ENCODE measurements at regions not wholly inside any gene's neighbourhood (a gene's known extent, or its start where the extent isn't known, plus 50 kb on each side); places are given as distances from the start of the nearest gene placed in this dataset.
A peak's percentile ranks its signal among the peaks of the same experiment; 100 is the strongest.

DNA sequence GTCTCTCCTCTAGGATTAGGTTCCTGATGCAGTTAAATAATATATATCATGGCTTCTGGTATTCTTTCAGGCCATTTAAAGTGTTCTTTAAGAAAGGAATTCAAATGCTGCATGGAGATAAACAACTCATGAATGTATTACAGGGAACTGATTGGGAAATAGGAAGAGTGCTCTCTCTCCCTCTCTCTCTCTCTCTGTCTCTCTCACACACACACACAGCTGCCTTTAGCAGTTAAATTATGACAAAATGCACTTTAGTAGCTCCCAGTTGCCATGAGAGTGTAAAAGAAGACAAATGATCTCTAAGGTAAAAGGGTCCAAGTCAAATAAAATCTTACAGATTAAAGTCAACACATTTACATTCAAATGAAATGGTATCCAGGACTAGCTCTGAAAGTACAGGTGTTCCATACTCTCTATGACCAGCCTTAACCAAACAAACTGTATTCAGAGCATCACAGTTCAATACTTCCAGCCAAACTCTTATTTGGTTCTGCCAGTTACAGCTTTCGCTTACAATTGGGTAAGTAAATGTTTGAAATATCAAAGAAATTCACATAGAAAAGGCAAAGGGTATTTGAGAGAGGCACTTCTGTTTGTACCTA, 94.7 kb upstream of the CXXC4 start:
- DNase-seq, result peak in 2 of 3 donors; percentile 21 to 29
- Histone ChIP-seq H3K4me3 (no peak overlapping the region), H3K9ac (ENCODE audit: insufficient read depth in 1 of 2, low read length in 2 of 2) (no peak overlapping the region), H3K36me3 (ENCODE audit: control insufficient read depth in 4 of 4, insufficient read depth in 4 of 4, low read length in 4 of 4) (no peaks in the 10 kb centered on the region), H3K9me3 (ENCODE audit: control insufficient read depth in 4 of 4, insufficient read depth in 3 of 4, low read length in 3 of 4) (no peaks in the 10 kb centered on the region), H3K27me3 (ENCODE audit: control insufficient read depth in 3 of 3, insufficient read depth in 3 of 3, low read length in 2 of 3) (no peaks in the 10 kb centered on the region), H3K4me1 (ENCODE audit: control insufficient read depth in 5 of 5, insufficient read depth in 5 of 5, low read length in 5 of 5) (peaks cover 2 to 24% (median 5%) of the 10 kb centered on the region in 5 donors), H3K27ac (ENCODE audit: low read depth in 1 of 2, low read length in 1 of 2) (no peak overlapping the region)
- TF ChIP-seq, protein P1, sequence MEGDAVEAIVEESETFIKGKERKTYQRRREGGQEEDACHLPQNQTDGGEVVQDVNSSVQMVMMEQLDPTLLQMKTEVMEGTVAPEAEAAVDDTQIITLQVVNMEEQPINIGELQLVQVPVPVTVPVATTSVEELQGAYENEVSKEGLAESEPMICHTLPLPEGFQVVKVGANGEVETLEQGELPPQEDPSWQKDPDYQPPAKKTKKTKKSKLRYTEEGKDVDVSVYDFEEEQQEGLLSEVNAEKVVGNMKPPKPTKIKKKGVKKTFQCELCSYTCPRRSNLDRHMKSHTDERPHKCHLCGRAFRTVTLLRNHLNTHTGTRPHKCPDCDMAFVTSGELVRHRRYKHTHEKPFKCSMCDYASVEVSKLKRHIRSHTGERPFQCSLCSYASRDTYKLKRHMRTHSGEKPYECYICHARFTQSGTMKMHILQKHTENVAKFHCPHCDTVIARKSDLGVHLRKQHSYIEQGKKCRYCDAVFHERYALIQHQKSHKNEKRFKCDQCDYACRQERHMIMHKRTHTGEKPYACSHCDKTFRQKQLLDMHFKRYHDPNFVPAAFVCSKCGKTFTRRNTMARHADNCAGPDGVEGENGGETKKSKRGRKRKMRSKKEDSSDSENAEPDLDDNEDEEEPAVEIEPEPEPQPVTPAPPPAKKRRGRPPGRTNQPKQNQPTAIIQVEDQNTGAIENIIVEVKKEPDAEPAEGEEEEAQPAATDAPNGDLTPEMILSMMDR (IDR thresholded peaks at IDR 0.05; ENCODE audit: control extremely low read depth, extremely low read depth), result no peak
- no peak for ATAC-seq (ENCODE audit: insufficient read depth, low FRiP score)
- 83 to 93% methylated on average over 1 of the region's 1 CpG for WGBS, 2 donors

DNA sequence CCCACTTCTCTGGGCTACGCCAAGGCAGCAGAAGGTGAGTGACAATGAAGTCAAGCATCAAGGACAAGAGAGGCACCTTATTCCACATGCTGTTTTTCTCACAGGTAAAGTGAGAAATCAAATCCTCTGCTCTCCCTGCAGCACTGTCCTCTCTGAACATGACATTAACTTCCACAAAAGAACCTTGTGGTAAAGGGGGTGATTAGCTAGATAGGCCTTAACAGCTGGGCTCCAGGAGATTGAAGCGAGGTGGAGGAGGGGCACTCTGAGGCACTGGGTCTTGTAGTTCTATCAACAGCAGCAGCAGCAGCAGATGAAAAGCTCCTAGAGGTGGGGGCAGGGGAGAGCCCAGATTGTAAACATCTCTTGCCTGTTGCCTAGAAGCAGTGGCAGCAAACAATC, 96.8 kb upstream of the CXXC4 start:
- H3K9ac ChIP-seq (ENCODE audit: insufficient read depth in 1 of 2, low read length in 2 of 2), result no peak overlapping the region
- H3K4me1 ChIP-seq (ENCODE audit: control insufficient read depth in 5 of 5, insufficient read depth in 5 of 5, low read length in 5 of 5), result peaks cover 2 to 24% (median 5%) of the 10 kb centered on the region in 5 donors
- DNase-seq (peak; percentile 81 to 90 (median 87)), ATAC-seq (ENCODE audit: insufficient read depth, low FRiP score) (no peak)
- no peaks in the 10 kb centered on the region for H3K9me3 ChIP-seq (ENCODE audit: control insufficient read depth in 4 of 4, insufficient read depth in 3 of 4, low read length in 3 of 4)
- TF ChIP-seq, protein P1 (IDR thresholded peaks at IDR 0.05; ENCODE audit: control extremely low read depth, extremely low read depth), result no peak
- H3K4me3 ChIP-seq, result no peak overlapping the region
- H3K27me3 ChIP-seq (ENCODE audit: control insufficient read depth in 3 of 3, insufficient read depth in 3 of 3, low read length in 2 of 3), result no peaks in the 10 kb centered on the region
- no peak overlapping the region for H3K27ac ChIP-seq (ENCODE audit: low read depth in 1 of 2, low read length in 1 of 2)
- H3K36me3 ChIP-seq (ENCODE audit: control insufficient read depth in 4 of 4, insufficient read depth in 4 of 4, low read length in 4 of 4), result no peaks in the 10 kb centered on the region
- WGBS, 2 donors, result 70 to 76% methylated on average over 2 of the region's 2 CpGs

DNA sequence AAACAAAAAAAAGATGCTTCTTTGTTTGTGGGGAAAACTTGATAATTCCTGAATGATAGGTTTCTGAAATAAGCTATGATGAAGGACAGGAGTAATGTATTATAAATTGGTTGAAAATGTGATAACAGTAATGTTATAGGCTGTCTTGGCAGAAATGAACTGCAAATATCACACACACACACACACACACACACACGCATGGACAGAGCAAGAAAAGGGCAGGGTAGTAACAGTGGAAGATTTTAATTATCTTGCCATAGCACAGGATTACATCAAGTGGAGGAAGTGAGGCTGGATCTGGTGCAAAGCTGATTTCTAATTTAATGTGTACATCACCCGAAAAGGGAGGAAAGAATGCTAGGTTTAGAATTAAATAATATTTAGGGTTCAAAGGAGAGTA, 97.5 kb upstream of the CXXC4 start:
- Histone ChIP-seq H3K36me3 (ENCODE audit: control insufficient read depth in 4 of 4, insufficient read depth in 4 of 4, low read length in 4 of 4) (no peaks in the 10 kb centered on the region), H3K9ac (ENCODE audit: insufficient read depth in 1 of 2, low read length in 2 of 2) (no peak overlapping the region), H3K27me3 (ENCODE audit: control insufficient read depth in 3 of 3, insufficient read depth in 3 of 3, low read length in 2 of 3) (no peaks in the 10 kb centered on the region), H3K4me3 (no peak overlapping the region), H3K4me1 (ENCODE audit: control insufficient read depth in 5 of 5, insufficient read depth in 5 of 5, low read length in 5 of 5) (peaks cover 2 to 24% (median 5%) of the 10 kb centered on the region in 5 donors), H3K9me3 (ENCODE audit: control insufficient read depth in 4 of 4, insufficient read depth in 3 of 4, low read length in 3 of 4) (no peaks in the 10 kb centered on the region), H3K27ac (ENCODE audit: low read depth in 1 of 2, low read length in 1 of 2) (no peak overlapping the region)
- TF ChIP-seq, protein P1 (IDR thresholded peaks at IDR 0.05; ENCODE audit: control extremely low read depth, extremely low read depth), result no peak
- WGBS, 2 donors, result 81 to 85% methylated on average over 2 of the region's 2 CpGs
- DNase-seq (peak; percentile 29 to 60 (median 49)), ATAC-seq (ENCODE audit: insufficient read depth, low FRiP score) (no peak)

DNA sequence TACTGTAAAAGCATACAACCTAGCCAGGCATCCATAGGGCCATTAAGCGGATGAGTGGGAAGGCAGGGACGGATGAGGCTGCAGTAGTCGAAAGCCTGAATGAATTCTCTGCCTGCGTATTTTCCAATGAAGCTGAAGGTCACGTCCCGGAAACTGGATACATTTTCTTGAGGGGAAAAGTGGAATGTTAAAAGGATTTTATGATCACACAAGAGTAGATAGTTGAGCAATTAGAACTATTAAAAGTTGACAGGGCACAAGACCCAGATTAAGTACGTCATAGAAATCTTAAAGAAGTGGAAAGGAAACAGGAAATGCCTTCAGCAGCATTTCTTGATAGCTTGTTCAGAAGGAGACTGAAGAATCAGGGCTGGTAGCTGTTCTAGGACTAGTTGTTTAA, 98.3 kb upstream of the CXXC4 start:
- H3K36me3 ChIP-seq (ENCODE audit: control insufficient read depth in 4 of 4, insufficient read depth in 4 of 4, low read length in 4 of 4), result no peaks in the 10 kb centered on the region
- TF ChIP-seq, protein P1 (IDR thresholded peaks at IDR 0.05; ENCODE audit: control extremely low read depth, extremely low read depth), result no peak
- H3K27me3 ChIP-seq (ENCODE audit: control insufficient read depth in 3 of 3, insufficient read depth in 3 of 3, low read length in 2 of 3), result no peaks in the 10 kb centered on the region
- no peak overlapping the region for H3K4me3 ChIP-seq
- H3K9ac ChIP-seq (ENCODE audit: insufficient read depth in 1 of 2, low read length in 2 of 2), result no peak overlapping the region
- H3K27ac ChIP-seq (ENCODE audit: low read depth in 1 of 2, low read length in 1 of 2), result peak overlapping the region in 1 of 2 donors; percentile 39
- ATAC-seq (ENCODE audit: insufficient read depth, low FRiP score), result peak; percentile 31
- no peaks in the 10 kb centered on the region for H3K9me3 ChIP-seq (ENCODE audit: control insufficient read depth in 4 of 4, insufficient read depth in 3 of 4, low read length in 3 of 4)
- peak; percentile 25 to 73 (median 69) for DNase-seq
- H3K4me1 ChIP-seq (ENCODE audit: control insufficient read depth in 5 of 5, insufficient read depth in 5 of 5, low read length in 5 of 5), result peaks cover 2 to 24% (median 5%) of the 10 kb centered on the region in 5 donors
- WGBS, 2 donors, result 35 to 41% methylated on average over 7 of the region's 7 CpGs

All from lung (tissue), 11 donors.